ENCODE measurements at regions not wholly inside any gene's neighbourhood (a gene's known extent, or its start where the extent isn't known, plus 50 kb on each side); places are given as distances from the start of the nearest gene placed in this dataset.

GRCh38 chr3:73210759-73211158 is 149.3 kb downstream of the EBLN2 start:
- TF ChIP-seq CTCF (IDR thresholded peaks at IDR 0.05) (no peak), ZFX (IDR thresholded peaks at IDR 0.05; ENCODE audit: borderline replicate concordance) (no peak)
- no peak overlapping the region for H3K27ac ChIP-seq

- no peak overlapping the region for H3K27ac ChIP-seq
These were observed 151.2 kb downstream of the EBLN2 start for GRCh38 chr3:73212683-73213082.

GRCh38 chr3:73213896-73214295 is 152.4 kb downstream of the EBLN2 start:
- TF ChIP-seq ZFX (IDR thresholded peaks at IDR 0.05; ENCODE audit: borderline replicate concordance) = no peak
- TF ChIP-seq CTCF (IDR thresholded peaks at IDR 0.05) = no peak
- H3K27ac ChIP-seq = no peak overlapping the region

More at GRCh38 chr3:73212683-73213082, 151.2 kb downstream of the EBLN2 start:
- TF ChIP-seq CTCF (IDR thresholded peaks at IDR 0.05) (no peak), ZFX (IDR thresholded peaks at IDR 0.05; ENCODE audit: borderline replicate concordance) (no peak)

- no peak for TF ChIP-seq CTCF (IDR thresholded peaks at IDR 0.05)
- no peak for TF ChIP-seq ZFX (IDR thresholded peaks at IDR 0.05; ENCODE audit: borderline replicate concordance)
These were observed 153.4 kb downstream of the EBLN2 start for GRCh38 chr3:73214846-73215245.

GRCh38 chr3:73215281-73215680 is 153.8 kb downstream of the EBLN2 start:
- TF ChIP-seq CTCF (IDR thresholded peaks at IDR 0.05) (no peak), ZFX (IDR thresholded peaks at IDR 0.05; ENCODE audit: borderline replicate concordance) (no peak)
- no peak overlapping the region for H3K27ac ChIP-seq

More at GRCh38 chr3:73214846-73215245, 153.4 kb downstream of the EBLN2 start:
- H3K27ac ChIP-seq = no peak overlapping the region

- TF ChIP-seq CTCF (IDR thresholded peaks at IDR 0.05) = no peak
- no peak for TF ChIP-seq ZFX (IDR thresholded peaks at IDR 0.05; ENCODE audit: borderline replicate concordance)
- no peak overlapping the region for H3K27ac ChIP-seq
These were observed 154.4 kb downstream of the EBLN2 start for GRCh38 chr3:73215901-73216300.

GRCh38 chr3:73216310-73216709 is 154.9 kb downstream of the EBLN2 start:
- TF ChIP-seq ZFX (IDR thresholded peaks at IDR 0.05; ENCODE audit: borderline replicate concordance) = no peak
- TF ChIP-seq CTCF (IDR thresholded peaks at IDR 0.05) = no peak
- H3K27ac ChIP-seq = no peak overlapping the region
